MG63 (cell line): ENCODE measurements at regions not wholly inside any gene's neighbourhood (a gene's known extent, or its start where the extent isn't known, plus 50 kb on each side); places are given as distances from the start of the nearest gene placed in this dataset.
"Not testable (repeated sequence)": the region's sequence is repeated elsewhere in the genome, so short reads cannot be mapped to it uniquely, and the experiment has no call there.

ENCODE experiments used
- DNase-seq: peaks from one replicate; pipeline ENCODE4 v3.0.0-alpha.2; 2020
- H3K27me3 ChIP-seq: fragments of 250-450 bp; sonication (Bioruptor Pico); 2 replicates; pipeline ENCODE4 v1.5.1; 2020; ENCODE audit warnings: mild to moderate bottlenecking, moderate library complexity
- H3K36me3 ChIP-seq: fragments of 250-450 bp; sonication (Bioruptor Pico); 2 replicates; pipeline ENCODE4 v1.5.1; 2020; ENCODE audit warnings: mild to moderate bottlenecking, moderate library complexity
- H3K4me3 ChIP-seq: fragments of 250-450 bp; sonication (Bioruptor Pico); 2 replicates; pipeline ENCODE4 v1.5.1; 2020; ENCODE audit warnings: mild to moderate bottlenecking, moderate library complexity
- H3K9me3 ChIP-seq: fragments of 250-450 bp; sonication (Bioruptor Pico); 2 replicates; pipeline ENCODE4 v1.5.1; 2020; ENCODE audit warnings: mild to moderate bottlenecking, moderate library complexity

DNA sequence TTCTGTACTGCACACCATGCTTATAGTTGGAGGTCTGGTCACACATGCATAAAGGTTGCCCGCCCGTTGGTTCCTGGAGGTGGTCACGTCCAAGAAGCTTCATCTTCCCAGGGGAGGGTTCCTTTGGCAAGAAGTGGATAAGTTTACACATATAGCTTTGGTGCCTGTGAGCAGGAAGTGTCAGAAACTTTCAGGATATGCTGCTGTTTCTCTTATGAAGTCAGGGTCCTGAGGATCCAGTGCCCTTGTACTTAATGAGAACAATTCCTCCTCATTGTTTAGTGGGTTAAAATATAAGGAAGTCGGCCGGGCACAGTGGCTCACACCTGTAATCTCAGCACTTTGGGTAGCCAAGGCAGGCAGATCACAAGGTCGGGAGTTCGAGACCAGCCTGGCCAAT, 115.5 kb upstream of the DUSP22 start:
- no peak for DNase-seq
- Histone ChIP-seq H3K27me3 (no peaks in the 10 kb centered on the region), H3K9me3 (no peaks in the 10 kb centered on the region), H3K4me3 (no peak overlapping the region), H3K36me3 (no peaks in the 10 kb centered on the region)

DNA sequence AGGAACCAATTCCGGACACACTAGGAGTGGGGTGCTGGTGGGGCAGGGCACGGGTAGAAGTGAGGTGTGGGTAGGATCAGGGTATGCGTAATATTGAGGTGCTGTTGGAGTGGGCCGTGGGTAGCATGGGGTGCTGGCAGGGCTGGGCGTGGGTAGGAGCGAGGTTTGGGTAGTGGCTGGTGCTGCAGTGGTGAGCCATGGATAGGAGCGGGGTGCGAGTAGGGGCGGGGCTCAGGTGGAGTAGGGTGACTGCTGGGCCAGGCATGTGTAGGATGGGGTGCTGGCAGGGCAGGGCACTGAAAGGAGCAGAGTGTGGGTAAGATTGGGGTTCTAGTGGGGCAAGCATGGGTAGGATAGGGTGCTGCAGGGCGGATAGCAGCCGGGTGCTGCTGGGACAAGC, 114.2 kb upstream of the DUSP22 start:
- Histone ChIP-seq H3K36me3 (no peaks in the 10 kb centered on the region), H3K9me3 (no peaks in the 10 kb centered on the region), H3K4me3 (no peak overlapping the region), H3K27me3 (no peaks in the 10 kb centered on the region)
- no peak for DNase-seq

DNA sequence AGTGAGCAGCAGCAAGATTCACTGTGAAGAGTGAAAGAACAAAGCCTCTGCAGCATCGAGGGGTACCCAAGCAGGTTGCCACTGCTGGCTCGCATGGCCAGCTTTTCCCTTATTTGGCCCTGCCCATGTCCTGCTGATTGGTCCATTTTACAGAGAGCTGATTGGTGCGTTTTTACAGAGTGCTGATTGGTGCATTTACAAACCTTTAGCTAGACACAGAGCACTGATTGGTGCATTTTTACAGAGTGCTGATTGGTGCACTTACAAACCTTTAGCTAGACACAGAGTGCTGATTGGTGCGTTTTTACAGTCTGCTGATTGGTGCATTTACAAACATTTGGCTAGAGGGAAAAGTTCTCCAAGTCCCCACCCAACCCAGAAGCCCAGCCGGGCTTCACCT, 113.4 kb upstream of the DUSP22 start:
- not testable (repeated sequence) for H3K9me3 ChIP-seq, H3K36me3 ChIP-seq

DNA sequence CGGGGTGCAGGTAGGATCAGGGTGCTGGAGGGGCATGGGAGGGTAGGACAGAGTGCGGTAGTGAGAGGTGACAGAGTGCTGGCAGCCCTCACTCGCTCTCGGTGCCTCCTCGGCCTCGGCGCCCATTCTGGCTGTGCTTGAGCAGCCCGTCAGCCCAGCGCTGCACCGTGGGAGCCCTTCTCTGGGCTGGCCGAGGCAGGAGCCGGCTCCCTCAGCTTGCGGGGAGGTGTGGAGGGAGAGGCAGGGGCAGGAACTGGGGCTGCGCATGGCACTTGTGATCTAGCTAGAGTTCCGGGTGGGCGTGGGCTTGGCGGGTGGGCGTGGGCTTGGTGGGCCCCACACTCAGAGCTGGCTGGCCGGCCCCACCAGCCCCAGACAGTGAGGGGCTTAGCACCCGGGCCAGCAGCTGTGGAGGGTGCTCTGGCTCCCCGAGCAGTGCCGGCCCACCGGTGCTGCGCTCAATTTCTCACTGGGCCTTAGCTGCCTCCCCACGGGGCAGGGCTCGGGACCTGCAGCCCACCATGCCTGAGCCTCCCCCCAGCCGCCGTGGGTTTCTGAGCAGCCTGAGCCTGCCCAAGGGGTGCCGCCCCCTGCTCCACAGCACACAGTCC, 112.8 kb upstream of the DUSP22 start:
- H3K36me3 ChIP-seq, result no peaks in the 10 kb centered on the region
- no peaks in the 10 kb centered on the region for H3K9me3 ChIP-seq
- no peaks in the 10 kb centered on the region for H3K27me3 ChIP-seq
- DNase-seq, result no peak
- no peak overlapping the region for H3K4me3 ChIP-seq

More for the DNA sequence above, 113.4 kb upstream of the DUSP22 start:
- DNase-seq, H3K4me3 ChIP-seq, H3K27me3 ChIP-seq: not testable (repeated sequence)

DNA sequence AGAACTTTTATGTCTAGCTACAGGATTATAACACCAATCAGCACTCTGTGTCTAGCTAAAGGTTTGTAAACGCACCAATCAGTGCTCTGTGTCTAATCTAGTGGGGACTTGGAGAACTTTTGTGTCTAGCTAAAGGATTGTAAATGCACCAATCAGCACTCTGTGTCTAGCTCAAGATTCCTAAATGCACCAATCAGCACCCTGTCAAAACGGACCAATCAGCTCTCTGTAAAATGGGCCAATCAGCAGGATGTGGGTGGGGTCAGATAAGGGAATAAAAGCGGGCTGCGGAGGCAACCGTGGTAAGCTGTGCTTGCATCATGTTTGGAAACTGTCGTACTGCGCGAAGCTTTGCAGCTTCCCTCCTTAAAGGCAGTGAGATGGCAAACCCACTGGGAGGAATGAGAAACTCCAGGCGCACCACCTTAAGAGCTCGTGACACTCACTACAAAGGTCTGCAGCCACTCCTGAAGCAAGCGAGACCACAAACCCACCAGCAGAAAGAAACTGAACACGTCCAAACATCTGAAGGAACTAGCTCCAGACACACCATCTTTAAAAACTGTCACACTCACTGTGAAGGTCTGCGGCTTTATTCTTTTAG, 112.1 kb upstream of the DUSP22 start:
- H3K27me3 ChIP-seq, H3K36me3 ChIP-seq, DNase-seq, H3K9me3 ChIP-seq, H3K4me3 ChIP-seq: not testable (repeated sequence)

DNA sequence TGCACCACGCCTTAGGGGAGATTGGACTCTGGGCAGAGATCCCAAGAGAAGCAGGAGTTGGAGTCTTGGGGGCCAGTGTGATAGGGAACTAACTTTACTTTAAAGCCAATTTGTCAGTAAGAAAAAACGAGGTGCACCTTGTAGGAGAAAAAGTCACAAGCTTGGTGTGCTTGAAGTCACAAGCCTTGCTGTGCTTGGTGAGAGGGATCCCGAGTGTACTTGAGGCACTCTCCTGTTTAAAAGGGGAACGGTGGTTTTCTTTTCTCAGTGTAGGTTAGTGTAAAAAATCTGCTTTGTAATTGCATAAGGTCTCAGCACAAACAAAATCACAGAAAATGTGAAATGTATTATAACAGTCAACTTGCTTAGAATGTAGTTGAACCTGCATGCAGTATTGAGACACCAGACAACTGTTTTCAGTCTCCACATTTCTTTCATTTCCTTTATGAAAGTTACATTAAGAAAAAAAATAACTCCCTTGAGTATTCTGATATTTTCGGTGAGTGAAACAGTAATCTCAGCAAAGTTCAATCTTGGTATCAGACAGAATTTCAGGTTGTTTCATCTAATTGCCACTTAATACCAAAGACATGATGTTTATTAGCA, 111.1 kb upstream of the DUSP22 start:
- DNase-seq, result no peak
- no peaks in the 10 kb centered on the region for H3K27me3 ChIP-seq

DNA sequence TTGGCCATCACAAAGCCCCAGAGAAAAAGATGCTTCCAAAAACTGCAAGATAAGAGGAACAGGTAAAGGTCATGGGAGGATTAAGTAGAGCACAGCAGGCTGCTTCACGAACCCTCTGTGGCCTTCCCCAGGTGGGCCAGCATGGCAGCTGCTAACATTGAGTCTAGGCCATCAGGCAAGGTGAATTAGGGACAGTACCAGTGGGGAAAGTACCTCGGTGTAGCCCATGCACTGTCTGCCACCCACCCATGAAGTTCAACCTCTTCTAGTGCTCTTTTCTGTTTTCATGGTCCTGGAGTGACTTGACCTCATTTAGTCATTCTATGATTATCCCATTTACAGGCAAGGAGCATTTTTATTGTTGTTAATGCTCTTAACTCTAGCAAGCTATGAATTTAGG, 108.6 kb upstream of the DUSP22 start:
- H3K4me3 ChIP-seq, result no peak overlapping the region
- no peaks in the 10 kb centered on the region for H3K9me3 ChIP-seq
- H3K27me3 ChIP-seq, result no peaks in the 10 kb centered on the region
- no peaks in the 10 kb centered on the region for H3K36me3 ChIP-seq
- DNase-seq, result no peak

More for the DNA sequence above, 111.1 kb upstream of the DUSP22 start:
- no peaks in the 10 kb centered on the region for H3K9me3 ChIP-seq
- no peaks in the 10 kb centered on the region for H3K36me3 ChIP-seq
- H3K4me3 ChIP-seq, result no peak overlapping the region

DNA sequence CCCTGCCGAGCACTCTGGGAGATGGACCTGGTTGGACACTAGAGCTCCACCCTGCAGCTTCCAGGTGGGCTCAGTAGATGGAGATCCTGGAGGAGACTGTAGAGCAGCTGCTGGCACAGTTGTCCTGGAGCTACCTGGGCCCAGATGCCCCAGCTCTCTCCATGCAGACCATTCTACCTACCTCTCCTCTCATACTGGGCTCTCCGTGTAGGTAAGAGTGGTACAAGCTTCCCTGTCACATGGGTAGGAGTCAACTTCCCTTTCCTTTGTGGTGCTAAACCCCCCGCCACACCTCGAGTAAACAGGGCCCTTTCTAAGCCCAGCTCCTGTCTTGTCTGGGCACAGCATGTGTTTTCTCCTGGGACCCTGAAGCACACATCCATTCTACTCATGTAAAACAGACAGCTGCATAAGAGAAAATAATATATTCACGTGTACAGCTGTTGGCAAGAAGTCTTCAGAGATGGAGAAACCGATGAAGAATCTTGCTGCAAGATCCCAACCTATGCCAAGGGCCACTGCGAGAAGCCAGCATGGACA, 108.1 kb upstream of the DUSP22 start:
- no peak for DNase-seq
- Histone ChIP-seq H3K36me3 (no peaks in the 10 kb centered on the region), H3K27me3 (no peaks in the 10 kb centered on the region), H3K9me3 (no peaks in the 10 kb centered on the region), H3K4me3 (no peak overlapping the region)

DNA sequence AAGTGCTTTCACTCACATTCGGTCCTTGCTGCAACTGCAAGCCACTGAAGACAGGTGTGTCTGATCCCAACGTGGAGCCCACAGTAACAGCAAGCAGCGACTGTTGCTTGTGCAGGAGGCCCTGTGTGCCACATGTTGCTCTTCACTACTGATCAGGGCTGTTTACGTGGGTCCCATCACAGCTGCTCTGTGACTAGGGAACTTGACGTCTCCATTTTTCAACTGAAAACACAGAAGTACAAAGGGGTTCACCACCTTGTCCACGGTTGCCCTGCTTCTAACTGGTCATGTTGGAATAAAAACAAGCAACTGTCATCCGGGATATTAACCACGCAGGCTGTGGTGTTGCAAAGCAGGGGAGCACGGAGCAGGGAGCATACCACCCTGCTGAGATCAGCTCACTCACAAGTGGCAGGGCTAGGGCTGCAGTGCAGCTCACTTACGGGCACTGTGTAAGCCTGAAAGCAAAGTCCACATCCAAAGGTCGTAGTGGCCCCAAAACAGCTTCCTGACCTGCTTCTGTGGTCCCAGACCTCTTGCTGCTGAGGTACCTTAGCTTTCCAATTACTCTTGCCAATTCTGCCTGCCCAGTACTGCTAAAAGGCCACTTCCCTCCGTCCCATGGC, 105.8 kb upstream of the DUSP22 start:
- H3K36me3 ChIP-seq, result no peaks in the 10 kb centered on the region
- H3K9me3 ChIP-seq, result no peaks in the 10 kb centered on the region
- no peaks in the 10 kb centered on the region for H3K27me3 ChIP-seq
- DNase-seq, result no peak
- no peak overlapping the region for H3K4me3 ChIP-seq

DNA sequence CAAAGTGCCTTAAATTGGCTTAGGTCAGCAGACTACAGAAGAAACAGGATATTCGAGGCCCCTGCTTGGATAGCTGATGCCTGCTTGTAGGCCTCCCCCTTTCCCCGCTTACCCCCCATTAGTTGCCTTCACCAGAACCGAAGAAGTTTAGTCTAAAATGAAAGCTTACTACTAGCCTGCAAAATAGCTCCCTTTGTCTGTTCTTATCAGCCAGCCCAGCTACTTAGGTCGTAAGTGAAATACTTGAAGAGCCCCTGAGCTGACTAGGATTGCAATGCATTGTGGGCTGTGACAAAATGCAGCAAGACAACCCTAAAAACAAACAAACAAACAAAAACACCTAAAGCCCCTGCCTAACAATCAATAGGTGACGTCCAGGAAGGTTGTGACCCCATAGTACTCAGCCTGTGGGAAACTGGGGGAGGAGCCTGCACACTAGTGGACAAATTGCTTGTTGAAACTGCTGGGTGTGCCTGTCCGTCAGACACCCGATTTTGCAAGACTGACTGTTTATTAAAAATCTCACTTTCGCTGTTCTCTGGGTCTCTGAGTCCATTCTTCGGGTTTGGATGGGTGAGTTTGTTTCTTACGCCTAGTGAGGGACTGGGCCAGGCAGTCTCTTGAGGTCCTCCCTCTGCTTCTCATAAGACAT, 105.0 kb upstream of the DUSP22 start:
- Histone ChIP-seq H3K27me3 (no peaks in the 10 kb centered on the region), H3K4me3 (no peak overlapping the region), H3K36me3 (no peaks in the 10 kb centered on the region), H3K9me3 (no peaks in the 10 kb centered on the region)
- no peak for DNase-seq

DNA sequence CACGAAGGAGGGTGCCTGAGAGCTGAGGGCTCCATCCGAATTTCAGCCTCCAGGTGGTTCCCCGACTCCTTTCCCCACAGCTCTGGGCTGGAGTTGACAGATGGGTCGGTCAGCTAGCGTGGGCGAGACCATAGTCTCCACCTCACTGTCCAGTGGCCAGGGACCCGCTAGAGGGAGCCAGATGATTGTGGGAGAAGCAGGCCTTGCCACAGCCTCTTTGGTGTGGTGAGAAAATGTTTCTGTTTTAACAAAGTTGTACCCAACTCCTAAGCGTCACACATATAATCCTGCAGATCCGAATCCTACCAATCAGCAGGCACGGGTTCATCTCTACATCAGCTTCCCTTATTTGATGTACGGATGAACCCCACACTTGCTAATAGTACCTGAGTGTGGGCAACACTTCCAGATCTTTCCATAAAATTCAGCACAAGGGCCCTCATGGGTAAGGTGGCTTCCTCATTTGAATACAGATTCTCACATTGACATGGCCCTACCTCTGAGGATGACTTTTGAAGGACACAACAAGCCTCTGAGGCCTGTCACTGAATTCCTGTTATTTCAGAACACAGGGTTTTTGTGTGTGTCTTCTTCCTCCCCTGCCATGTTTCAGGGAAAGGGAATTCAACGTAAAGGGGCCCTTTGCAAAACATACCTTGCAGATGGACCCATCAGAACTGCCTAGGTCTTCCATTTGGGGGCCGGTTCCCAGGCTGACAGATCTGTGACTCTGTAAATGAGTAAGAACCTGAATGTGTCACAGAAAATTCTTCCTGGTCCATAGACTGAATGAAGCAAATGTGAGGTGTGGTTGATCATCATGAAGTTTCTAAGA, 103.2 kb upstream of the DUSP22 start:
- no peaks in the 10 kb centered on the region for H3K36me3 ChIP-seq
- no peaks in the 10 kb centered on the region for H3K9me3 ChIP-seq
- no peak overlapping the region for H3K4me3 ChIP-seq
- H3K27me3 ChIP-seq, result no peaks in the 10 kb centered on the region
- DNase-seq, result peak; percentile 66

DNA sequence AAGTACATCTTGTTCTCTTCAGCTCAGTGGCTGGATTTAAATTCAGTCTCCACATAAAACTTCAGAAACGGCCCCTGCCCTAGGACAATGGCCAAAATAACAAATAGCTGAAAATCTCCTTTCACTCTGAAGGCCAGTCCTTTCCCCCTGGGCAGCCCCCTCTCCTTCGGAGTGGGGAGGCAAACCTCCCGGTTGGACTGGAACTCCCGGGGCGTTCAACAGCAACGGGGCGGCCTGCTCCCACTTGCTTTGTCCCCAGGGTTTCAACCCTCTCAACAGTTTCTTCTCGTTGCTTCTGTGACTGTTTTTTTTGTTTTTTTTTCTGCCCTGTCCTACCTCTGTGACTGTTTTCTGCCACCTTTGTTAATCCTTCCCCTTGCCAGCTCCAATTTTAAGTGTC, 102.6 kb upstream of the DUSP22 start:
- DNase-seq, result no peak
- no peak overlapping the region for H3K4me3 ChIP-seq
- no peaks in the 10 kb centered on the region for H3K9me3 ChIP-seq
- no peaks in the 10 kb centered on the region for H3K36me3 ChIP-seq
- H3K27me3 ChIP-seq, result no peaks in the 10 kb centered on the region

DNA sequence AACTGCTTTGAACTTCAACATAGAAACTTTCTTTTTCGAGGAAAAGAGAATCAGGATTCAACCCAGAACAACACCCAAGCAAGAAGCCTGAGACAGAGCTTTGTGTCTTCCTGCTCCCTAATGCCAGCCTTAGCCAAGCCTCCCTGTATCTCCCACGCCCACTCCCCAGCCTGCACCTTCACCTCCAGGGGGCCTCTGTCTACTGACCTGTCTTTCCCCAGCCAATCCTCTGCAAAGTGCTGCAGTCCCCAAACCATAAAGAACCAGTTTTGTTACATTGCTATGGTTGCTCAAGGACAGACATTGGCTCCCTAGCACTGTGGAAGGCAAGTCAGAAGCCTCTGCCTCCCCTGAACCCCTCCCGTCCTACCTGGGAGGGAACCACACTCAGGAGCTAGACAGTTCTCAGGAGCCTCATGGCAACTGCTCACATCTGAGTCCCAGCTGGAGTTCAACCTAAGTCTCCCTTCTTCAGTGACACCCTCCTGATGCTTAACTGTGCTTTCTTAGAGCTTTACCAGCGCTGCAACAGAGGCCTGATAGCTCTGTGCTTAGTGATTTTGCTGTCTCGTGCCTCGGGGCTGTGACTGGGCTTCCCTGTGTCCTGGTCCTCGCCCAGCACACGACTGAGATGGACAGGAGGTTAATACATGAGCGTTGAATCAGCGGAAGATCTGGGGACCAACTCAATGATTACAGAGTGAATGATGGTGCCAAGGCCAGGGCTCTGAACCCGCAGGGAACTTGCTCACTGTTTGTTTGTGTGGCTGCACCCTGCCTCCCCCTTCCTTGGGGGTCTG, 101.5 kb upstream of the DUSP22 start:
- no peak for DNase-seq
- Histone ChIP-seq H3K36me3 (no peaks in the 10 kb centered on the region), H3K27me3 (no peaks in the 10 kb centered on the region), H3K9me3 (no peaks in the 10 kb centered on the region), H3K4me3 (no peak overlapping the region)

DNA sequence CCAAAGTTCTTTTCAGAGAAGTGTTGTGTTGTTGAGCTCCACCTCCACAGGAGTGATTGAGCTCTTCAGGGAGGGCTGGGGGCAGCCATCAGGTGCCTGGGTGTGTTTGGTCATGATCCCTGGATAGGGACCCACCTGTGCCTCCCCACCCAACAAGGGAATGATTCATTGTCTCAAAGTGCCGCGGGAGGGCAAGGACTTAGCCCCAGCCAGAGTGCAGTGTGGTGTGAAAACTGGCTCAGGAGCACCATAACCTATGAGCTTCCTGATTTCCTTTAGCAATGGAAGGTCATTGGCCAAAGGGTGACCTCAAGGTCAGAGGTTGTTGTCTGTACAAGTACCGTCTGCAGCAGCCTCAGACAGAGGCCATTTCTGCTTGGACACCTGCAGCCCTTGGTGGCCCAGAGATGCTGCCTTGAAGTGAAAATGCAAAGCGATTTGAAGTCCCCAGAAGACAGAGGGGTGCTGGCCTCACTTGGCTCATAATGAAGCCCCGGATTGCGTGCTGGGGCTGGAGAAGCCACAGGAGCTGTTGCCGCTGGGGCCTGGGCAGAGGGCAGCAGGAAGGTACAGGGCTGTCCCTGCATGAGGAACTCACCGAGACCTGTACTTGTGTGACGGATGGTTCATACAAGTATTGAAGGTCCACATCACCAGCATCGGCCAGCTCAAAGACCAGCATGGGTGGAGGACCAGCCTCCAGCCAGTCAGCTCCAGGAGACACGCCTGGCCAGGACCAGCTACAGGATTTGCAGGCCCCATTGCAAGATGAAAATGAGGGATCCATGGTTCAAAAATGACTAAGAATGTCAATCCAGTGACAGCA, 100.6 kb upstream of the DUSP22 start:
- no peak for DNase-seq
- no peaks in the 10 kb centered on the region for H3K9me3 ChIP-seq
- no peak overlapping the region for H3K4me3 ChIP-seq
- H3K27me3 ChIP-seq, result no peaks in the 10 kb centered on the region
- H3K36me3 ChIP-seq, result no peaks in the 10 kb centered on the region

DNA sequence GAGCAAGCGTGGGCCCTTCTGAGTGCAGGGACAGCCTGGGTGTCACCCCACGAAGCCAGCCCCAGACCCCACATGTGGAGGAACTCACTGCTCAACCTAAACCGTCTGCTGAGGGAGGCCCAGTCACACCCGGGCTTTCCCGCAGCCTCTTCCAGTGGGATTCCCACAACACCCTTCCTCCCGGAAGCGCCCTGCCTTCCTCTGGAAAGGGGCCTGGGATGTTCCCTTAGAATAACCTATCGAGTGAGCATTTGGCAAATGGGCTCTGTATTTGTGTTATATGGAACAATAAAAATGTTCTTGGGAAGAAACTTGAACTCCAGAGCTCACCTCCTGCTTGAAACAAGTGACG, 100.0 kb upstream of the DUSP22 start:
- no peaks in the 10 kb centered on the region for H3K36me3 ChIP-seq
- no peaks in the 10 kb centered on the region for H3K9me3 ChIP-seq
- no peak overlapping the region for H3K4me3 ChIP-seq
- no peaks in the 10 kb centered on the region for H3K27me3 ChIP-seq
- DNase-seq, result no peak
